NCI-H1105 (cell line): ENCODE measurements at regions not wholly inside any gene's neighbourhood (a gene's known extent, or its start where the extent isn't known, plus 50 kb on each side); places are given as distances from the start of the nearest gene placed in this dataset.

Source experiments
- DNase-seq: peaks from one replicate; lab custom pipeline; 2025; lab: John Stamatoyannopoulos, UW

- DNase-seq, result no peak
Measured at GRCh38 chr13:70386919-70387318, 278.7 kb upstream of the KLHL1 start.

DNA sequence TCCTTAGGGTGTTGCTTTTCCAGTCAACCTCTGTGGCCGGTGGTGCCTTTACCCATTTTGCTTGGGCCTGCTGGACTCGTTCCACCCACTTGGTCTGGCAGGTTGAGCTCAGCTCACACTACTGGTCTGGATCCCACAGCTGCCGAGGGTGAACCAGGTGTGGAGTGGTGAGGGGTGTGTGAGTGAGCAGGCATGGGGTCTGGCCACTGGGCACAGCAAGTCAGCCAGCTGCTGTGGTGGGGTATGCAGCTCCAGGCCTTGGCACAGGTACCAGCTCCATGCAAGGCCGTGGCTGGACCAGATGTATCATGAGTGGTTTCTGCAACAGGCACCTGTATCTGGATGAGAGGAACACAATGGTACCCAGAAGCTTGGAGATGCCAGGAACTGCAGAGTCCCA lies 277.6 kb upstream of the KLHL1 start:
- DNase-seq, result no peak

DNA sequence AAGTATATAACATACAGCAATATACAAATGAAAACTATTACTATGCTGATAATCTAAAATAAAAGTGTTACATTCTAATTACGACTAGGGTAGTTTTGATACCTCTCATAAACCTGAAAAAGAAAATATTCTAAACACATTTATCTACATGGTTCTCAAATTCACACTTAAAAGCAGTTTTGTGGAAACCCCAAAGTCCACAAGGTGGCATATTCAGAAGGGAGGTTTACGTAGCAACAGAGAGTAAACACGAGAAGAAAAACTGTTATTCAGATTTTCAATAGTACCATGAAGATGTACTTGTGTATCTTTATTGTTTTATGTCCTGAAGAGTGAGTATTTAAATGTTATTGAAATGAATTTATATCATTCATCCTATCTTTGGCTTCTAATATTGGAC lies 275.9 kb upstream of the KLHL1 start:
- DNase-seq, result no peak

- DNase-seq, result no peak
Measured at GRCh38 chr13:70380809-70381208, 272.6 kb upstream of the KLHL1 start.

- no peak for DNase-seq
Measured at GRCh38 chr13:70375718-70376117, 267.5 kb upstream of the KLHL1 start.

DNA sequence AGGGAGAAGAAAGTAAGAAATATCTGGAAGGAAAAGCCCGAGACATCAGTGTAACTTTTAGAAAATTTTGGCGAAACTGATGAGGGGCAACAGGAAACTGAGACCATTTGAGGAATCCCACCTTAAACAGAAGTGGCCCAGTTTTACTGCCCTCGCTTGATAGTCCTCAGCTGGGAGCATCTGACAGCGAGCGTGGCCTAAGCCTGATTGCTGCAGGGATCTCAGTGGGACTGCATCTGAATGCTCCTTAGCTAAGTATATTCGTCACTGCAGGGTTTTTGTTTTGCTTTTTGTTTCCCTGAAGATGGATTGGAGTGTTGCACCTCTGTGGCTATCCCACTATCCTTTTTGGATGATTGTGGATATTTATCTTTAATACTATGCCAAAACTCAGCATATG lies 262.7 kb upstream of the KLHL1 start:
- DNase-seq, result no peak

- no peak for DNase-seq
Measured at GRCh38 chr13:70366720-70367119, 258.5 kb upstream of the KLHL1 start.

DNA sequence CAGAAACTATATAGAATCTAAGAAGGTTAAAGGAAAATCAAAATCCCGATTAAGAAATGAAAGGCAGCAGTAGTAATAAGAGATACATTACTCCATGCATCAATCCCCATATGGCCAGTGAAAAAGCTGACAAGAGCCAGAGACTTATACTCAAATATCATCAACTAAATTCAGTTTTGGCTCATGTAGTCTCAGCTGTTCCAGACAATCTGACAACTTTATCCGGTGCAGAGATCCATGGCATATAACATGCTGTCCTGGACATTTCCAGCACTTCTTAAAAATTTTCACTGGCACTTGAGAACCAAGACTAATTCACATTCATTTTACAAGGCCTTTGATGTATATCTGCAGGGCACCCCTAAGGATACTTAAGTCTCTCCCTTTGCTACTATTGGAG lies 255.7 kb upstream of the KLHL1 start:
- no peak for DNase-seq

GRCh38 chr13:70362820-70363570 lies 254.7 kb upstream of the KLHL1 start:
- DNase-seq, result no peak

GRCh38 chr13:70357031-70357430 lies 248.8 kb upstream of the KLHL1 start:
- DNase-seq, result no peak

- no peak for DNase-seq
Measured at GRCh38 chr13:70353096-70353495, 244.8 kb upstream of the KLHL1 start.

DNA sequence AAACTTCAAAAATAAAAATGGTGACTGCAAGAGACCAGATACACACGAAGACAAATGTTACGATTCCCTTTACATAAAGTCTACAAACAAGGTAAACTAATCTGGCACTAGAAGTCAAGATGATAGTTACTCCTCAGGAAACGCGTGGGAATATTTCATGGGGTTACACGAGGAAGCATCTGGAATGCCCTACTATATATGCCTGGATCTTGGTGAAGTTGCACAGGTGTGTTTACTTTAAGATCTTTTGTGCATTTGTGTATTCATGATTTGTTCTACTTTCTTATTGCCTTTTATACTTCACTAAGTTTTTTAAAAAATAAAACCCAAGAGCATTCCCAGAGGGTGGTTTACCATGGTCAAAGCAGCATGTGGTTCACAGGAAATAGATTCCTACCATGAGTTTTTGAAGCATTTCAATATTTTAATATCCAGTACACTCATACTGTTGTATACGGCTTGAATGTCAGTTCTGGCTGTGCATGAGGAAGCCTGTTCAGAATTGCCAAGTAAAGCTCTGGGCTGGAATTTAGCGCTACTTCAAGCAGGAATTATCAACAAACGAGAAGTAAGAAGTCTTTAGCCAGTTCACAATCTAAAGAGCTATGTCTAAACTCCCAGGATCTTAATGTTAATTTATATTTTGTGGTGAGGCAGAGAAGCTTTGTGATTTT lies 239.8 kb upstream of the KLHL1 start:
- DNase-seq, result no peak

GRCh38 chr13:70339738-70340137 lies 231.5 kb upstream of the KLHL1 start:
- no peak for DNase-seq

DNA sequence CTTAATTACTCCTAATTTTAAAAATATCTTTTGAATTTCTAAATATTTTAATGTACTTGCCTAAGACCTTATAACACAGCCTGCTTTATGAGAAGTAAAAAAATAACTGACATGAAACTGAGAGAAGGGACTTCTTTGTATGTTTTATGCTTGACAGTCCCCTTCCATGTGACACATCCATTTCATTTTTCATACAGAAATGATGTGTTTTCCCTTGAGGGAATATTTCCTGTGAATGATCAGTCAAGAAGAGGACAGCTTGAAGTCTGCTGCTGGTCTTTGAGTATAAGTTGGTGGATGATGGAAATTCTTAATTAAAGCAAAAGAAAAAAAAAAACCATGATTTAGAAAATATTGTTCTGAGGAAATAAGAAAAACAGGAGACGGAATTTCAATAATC lies 230.4 kb upstream of the KLHL1 start:
- no peak for DNase-seq

DNA sequence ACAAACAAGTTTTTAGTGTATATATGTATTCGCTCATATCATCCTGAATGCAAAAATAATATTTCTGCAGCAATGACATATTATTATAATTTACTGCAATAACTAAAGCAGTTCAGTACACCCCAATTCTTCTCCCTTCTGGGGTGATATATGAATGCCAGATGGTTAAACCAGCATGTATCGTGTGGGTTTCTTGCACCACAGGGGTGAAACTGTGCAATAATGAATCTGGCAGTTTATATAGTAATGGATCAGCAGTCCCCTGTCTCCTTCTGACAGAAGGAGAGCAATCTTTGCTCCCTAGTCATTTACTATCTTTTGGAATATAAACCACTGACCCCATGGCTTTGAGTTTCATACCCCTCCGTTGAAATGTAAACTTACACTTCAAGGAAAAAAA lies 228.6 kb upstream of the KLHL1 start:
- DNase-seq, result no peak

GRCh38 chr13:70333752-70334151 lies 225.5 kb upstream of the KLHL1 start:
- no peak for DNase-seq

GRCh38 chr13:70330697-70331361 lies 222.6 kb upstream of the KLHL1 start:
- DNase-seq, result no peak

GRCh38 chr13:70324519-70324918 lies 216.3 kb upstream of the KLHL1 start:
- DNase-seq, result no peak

- no peak for DNase-seq
Measured at GRCh38 chr13:70311191-70311590, 202.9 kb upstream of the KLHL1 start.

DNA sequence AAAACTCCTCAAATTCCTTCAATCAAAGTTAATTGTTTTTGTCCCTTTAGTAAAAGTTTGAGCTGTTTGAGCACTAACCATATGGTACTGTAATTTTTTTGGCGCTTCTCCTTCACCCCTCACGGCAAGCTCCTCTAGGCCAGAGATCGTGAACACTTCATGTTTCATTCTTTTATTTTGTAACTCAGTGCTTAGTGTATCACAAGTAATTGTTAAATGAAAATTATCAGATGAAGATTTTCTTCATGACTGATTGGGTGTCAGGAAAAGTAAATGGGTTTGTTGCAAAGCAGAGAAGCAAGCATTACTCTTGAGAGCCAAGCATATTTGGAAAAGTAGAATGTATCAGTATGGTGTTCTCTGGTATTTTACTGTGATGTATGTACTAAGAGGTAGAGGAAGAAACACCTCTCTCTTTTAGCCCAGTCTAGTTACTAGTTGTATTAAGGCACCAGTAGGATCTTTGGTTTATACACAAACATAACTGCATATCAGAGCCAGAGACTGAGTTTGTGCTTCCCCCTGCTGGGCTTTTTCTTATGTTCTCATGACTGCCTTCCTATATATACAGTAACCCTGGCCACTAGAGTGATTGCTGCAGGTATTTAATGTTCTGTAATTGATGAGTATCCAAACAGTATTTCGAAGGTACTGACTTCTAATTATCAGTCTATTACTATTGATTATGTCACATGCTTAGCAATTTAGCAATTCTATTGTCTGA lies 202.3 kb upstream of the KLHL1 start:
- peak; percentile 42 for DNase-seq

GRCh38 chr13:70297189-70297616 lies 189.0 kb upstream of the KLHL1 start:
- DNase-seq, result no peak

DNA sequence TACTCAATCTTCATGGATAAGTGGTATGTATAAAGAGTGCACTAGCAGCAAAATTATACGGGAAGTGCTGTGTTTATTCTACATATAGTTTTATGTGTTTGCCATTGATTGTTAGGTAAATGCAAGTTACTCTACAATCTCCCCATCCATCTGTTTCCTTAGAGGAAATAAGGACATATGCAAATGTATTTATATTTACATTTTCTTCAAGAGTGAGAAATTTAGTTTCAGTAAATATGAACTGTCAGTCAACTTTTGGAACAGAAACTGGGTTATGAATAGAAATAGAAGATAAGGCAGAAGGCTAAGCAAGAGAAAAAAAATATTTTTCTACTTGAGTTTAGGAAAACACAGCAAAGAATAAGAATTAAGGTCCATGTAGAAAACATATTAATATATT lies 176.1 kb upstream of the KLHL1 start:
- no peak for DNase-seq

DNA sequence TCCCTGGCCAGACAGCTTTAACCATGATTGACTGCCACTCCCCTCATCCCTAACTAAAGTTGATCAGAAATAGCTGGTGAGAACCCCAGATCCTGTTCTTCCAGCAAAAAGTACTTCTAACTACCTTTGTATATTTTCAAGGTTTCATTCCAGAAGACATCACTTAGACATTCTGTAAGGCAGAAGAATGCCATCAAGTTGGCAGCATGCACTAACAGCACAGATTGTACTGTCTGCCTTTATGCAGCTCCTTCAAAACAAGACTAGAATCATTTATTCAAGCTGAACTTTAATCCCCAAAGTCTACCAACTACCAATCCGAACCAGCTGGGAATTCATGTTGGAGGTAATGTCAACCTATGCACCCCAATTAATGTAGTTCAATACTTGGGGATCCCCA lies 167.6 kb upstream of the KLHL1 start:
- no peak for DNase-seq
